NCI-H2227 treated with DMSO at 0.1 percent for 48 hours (cell line): ENCODE measurements at regions not wholly inside any gene's neighbourhood (a gene's known extent, or its start where the extent isn't known, plus 50 kb on each side); places are given as distances from the start of the nearest gene placed in this dataset.

Experiments used
- DNase-seq: peaks from one replicate; lab custom pipeline; 2025; lab: John Stamatoyannopoulos, UW

- DNase-seq = no peak
Observed at GRCh38 chr5:31098811-31099210, 94.7 kb upstream of the CDH6 start.

DNA sequence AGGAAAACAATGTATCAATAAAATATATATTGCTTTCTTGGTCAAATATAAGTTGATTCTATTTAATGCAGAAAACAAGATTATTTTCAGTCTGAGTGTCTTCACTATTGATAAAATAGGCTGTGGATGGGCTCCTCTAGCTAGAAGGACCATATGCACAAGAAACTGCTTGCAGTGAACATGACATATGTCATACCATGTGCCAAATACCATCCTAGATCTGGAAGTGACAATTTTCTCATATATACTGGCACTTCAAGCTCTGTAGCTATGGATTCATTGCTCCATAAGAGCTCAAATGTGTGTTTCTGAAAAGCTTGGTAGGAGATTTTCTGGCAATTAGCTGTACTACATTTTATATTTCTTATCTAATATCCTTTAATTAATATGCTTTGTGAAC, 95.6 kb upstream of the CDH6 start:
- no peak for DNase-seq

DNA sequence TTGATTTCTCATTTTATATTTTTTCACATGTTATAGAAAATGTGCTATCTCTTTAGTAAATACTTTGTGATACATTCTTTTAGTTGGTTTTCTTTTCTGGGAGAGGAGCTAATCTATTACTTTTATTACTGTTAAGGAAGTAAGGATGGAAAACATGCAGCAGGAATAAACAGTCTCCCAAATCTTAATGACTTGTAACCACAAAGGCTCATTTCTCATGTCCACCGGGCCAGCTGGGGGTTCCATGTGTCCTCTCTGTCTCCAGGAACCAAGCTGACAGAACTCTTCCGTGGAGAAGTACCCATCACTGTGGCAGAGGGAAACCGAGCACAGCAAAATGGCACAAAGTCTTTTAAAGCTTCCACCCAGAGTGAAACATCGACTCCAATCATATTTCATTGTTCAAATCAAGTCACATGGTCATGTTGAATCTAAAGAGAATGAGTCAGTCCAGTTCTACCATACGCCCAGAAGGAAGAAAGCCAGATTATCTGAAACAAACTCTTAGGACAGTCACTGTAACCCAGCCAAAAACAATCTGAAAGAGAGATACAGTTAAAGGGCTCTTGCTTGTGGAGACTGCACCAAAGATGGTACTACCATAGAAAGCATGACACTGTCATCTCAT, 97.1 kb upstream of the CDH6 start:
- DNase-seq = no peak

GRCh38 chr5:31095796-31096195, 97.7 kb upstream of the CDH6 start:
- no peak for DNase-seq

DNA sequence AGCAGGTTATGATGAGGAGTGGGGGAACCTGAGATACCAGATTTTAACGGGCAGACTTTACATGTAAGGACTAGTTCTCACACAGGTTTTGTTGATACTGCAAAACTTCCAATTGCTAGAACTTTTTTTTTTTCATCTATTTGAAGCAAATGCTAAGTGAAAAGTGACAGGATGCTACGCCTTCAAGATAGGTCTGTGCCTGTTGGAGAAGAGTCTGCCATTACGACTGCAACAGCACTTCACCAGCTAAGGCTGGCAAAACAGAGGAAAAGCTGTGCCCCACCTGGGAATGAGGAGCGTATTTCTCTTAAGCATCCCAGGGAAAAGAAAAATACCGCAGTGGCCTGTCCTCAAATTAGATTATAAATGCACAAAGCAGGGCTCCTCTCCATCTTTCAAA, 102.0 kb upstream of the CDH6 start:
- no peak for DNase-seq

- DNase-seq = no peak
Observed at GRCh38 chr5:31090467-31090866, 103.0 kb upstream of the CDH6 start.

DNA sequence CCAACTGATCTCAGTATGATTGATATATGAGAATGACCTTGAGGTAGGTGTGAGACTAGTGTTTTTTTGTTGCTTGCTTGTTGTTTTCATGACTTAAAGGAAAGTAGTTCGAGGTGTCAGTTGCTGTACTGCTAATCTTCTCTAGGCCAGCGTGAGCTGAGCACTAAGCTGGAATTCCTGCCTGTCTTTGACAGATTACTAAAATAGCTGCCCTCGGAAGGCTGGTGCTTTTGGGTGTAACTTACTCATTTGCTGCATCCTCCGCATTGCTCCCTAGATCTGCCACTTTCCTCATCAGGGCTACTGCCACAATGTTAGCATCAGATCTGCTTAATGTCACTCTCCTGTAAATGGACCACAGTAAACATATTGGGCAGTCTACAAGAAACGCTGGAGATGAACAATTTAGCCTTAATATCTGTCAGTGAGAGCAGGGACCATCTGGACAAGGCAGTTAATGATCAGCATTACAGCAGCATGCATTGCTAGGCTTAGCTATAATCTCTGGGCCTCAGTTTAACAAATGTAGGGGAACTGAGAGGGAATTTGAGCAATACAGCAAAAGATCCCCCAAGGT, 106.6 kb upstream of the CDH6 start:
- DNase-seq = no peak

GRCh38 chr5:31084871-31085270, 108.6 kb upstream of the CDH6 start:
- DNase-seq = no peak

GRCh38 chr5:31083364-31083763, 110.1 kb upstream of the CDH6 start:
- no peak for DNase-seq

DNA sequence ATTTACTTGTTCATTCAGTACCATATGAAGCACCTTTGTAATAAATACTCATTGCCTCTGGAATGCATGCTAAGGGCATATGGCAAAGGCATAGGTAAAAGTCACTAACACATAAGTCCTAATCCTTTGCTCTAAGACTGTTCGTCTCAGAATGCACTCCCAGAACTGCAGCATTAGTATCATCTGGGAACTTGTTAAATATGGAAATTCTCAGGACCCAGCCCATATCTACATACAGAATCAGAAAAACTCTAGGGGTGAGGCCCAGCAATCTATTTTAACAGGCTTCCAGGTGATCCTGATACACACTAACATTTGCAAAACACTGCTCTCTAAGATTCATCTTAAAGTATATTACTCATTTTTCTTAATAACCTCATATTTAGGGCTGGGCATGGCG, 113.8 kb upstream of the CDH6 start:
- DNase-seq = no peak

- no peak for DNase-seq
Observed at GRCh38 chr5:31078956-31079355, 114.5 kb upstream of the CDH6 start.

GRCh38 chr5:31075981-31076380, 117.5 kb upstream of the CDH6 start:
- DNase-seq = no peak

DNA sequence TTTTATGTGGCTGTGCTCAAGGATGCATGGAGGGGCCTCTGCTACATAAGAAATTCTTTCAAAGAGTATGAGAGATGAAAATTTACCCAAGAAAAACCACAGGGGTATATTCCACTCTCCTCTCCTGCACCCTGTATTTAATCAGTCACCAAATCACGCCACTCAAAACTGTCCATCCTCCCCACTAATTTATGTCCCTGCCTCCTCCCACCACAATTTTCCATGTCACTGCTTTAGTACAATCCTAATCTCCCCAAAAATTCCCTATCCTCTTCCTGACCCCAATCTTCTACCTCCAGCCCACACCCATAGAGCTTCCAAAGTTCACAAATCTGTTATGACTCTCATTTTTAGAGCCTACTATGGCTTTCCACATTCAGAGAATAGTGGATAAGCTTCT, 125.2 kb upstream of the CDH6 start:
- no peak for DNase-seq

GRCh38 chr5:31066655-31067328, 126.7 kb upstream of the CDH6 start:
- DNase-seq = no peak

- no peak for DNase-seq
Observed at GRCh38 chr5:31064215-31064614, 129.3 kb upstream of the CDH6 start.

DNA sequence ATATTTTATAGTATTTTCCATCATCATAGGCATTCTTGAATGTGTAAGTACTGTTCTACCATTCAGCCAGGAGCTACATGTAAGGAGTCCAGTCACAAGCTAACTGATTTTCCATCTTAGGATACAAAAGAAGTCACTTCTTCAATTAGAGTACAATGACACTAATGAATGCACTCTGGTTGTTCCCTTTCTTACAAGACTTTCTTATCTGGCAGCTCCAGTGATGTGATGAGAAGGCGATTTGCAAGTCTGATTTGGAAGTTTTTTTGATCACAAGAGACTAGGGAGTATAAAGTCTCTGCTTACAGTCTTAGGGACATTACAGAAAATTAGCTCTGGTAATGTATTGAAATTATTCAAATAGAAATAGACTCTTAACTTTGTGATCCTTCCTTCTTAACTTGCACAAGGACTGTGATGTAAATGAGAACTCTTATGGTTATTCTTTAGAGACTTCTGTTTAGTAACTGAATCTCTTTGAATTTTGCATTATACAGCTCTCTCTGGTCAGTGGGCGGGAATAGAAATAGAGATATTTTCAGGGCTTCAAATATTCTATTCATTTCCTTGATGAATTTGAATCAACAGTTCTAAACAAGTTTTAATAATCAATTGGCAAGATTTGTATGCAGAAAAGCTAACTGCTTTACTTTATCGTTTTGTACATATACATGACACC, 130.4 kb upstream of the CDH6 start:
- no peak for DNase-seq

- no peak for DNase-seq
Observed at GRCh38 chr5:31059889-31060288, 133.6 kb upstream of the CDH6 start.

DNA sequence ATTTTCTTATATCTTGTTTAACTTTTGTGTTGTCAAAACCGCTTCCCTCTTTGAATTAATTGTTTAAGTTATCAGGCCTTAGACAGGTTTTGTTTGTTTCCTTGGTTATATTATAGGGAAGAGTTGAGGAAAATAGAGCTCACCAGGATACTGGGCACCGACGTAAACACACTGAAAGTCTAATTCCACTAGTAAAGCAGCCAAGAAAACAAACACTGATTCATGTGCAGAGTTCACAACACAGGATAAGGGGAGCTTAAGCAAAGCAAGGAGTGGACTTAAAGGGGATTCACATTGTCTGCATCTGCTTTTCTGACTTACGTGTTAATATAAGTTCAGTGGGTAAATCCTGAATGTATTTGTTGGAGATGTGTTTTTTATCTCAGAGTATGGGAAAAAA, 139.0 kb upstream of the CDH6 start:
- DNase-seq = no peak

DNA sequence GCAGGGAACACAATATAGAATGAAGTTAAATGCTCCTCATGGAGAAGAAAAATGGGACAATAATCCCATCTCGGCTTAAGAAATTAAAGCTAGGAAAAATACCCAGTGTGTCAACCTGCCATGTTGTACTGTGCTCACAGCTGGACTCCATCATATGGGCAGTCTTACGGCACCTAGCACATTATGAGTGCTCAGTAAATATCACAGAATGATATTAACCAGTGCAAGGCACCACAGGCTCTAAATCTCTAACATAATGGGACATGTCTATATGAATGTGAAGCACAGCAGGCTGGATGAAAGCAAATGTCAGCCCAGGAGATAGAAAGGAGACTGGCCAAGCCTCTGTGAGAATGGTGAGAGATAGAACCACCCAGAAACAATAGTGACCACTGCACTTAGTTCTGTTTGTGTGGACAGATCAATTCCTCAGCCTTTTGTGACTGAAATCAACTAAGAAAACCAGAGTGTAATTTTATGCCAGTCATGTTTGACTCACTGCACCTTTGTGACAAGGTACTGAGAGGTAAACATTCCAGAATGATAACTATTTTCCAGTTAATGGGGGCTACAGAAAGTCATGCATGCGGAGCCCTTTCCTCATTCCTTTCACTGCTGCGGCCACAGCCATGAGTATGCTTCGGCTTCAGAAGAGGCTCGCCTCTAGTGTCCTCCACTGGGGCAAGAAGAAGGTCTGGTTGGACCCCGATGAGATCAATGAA, 140.4 kb upstream of the CDH6 start:
- no peak for DNase-seq

DNA sequence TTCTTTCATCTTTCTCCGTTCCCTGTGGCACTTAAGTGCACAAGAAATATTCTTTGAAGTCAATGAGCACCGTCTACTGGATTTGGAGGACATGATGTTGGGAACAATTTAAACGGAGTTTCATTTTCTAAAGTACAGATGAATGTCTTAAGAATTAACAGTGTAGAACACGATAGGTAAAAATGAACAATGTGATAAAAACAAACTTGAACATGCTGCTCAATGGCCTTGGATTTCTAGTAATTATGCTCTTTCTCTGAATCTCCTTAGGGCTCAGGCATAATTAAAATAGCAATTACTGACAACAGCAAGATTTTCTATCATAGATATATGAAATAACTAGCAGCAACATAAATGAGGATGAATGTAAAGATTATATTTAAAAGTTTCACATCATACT, 142.2 kb upstream of the CDH6 start:
- DNase-seq = no peak

- no peak for DNase-seq
Observed at GRCh38 chr5:31049936-31050704, 143.4 kb upstream of the CDH6 start.

- DNase-seq = no peak
Observed at GRCh38 chr5:31049461-31049860, 144.0 kb upstream of the CDH6 start.
